ENCODE measurements at regions not wholly inside any gene's neighbourhood (a gene's known extent, or its start where the extent isn't known, plus 50 kb on each side); places are given as distances from the start of the nearest gene placed in this dataset.

- TF ChIP-seq CTCF (conservative IDR thresholded peaks at IDR 0.05 in 1 of 2, IDR thresholded peaks at IDR 0.05 in 1 of 2; ENCODE audit: low read depth in 1 of 2, low read length in 2 of 2) (no peak), EZH2 (IDR thresholded peaks at IDR 0.05; ENCODE audit: low read length, missing control alignments) (no peak)
These were observed 477.5 kb downstream of the SPRY1 start for GRCh38 chr4:123874063-123874462.

Data from fibroblast of lung (primary cell).